HEK293 (cell line): ENCODE measurements at regions not wholly inside any gene's neighbourhood (a gene's known extent, or its start where the extent isn't known, plus 50 kb on each side); places are given as distances from the start of the nearest gene placed in this dataset.

ENCODE experiments used
- CTCF ChIA-PET: fragments of 350-600 bp; formaldehyde crosslinking; extraction: SDS; loops from one replicate; lab custom pipeline; 2021; ENCODE audit warnings: antibody characterized with exemption; lab: Yijun Ruan, JAX
- POLR2A ChIA-PET: fragments of 300-600 bp; formaldehyde crosslinking; extraction: SDS; loops from one replicate; lab custom pipeline; 2020; ENCODE audit warnings: antibody characterized with exemption, inconsistent platforms; lab: Yijun Ruan, JAX
- H3K27ac ChIP-seq: fragments of 200-500 bp; sonication (Bioruptor generic); 2 replicates; pipeline ENCODE4 v1.5.1; 2014; ENCODE audit warnings: low read depth, low read length, control low read depth, inconsistent platforms; ENCODE audit errors: extremely low read depth
- H3K36me3 ChIP-seq, 2 experiments: fragments of 200-500 bp in 1 of 2; sonication (Bioruptor generic) in 1 of 2; 1 replicate in 1 of 2; 2 replicates in 1 of 2; pipeline ENCODE4 v1.5.1; 2014 to 2017; ENCODE audit warnings: inconsistent platforms in 2 of 2, low read length in 2 of 2; ENCODE audit not compliant: control insufficient read depth in 2 of 2, insufficient read depth in 1 of 2
- H3K4me1 ChIP-seq: fragments of 200-500 bp; sonication (Bioruptor generic); 2 replicates; pipeline ENCODE4 v1.5.1; 2014; ENCODE audit warnings: mild to moderate bottlenecking, low read length, inconsistent platforms; ENCODE audit not compliant: control insufficient read depth, insufficient read depth
- H3K4me3 ChIP-seq: 2 replicates; pipeline ENCODE4 v1.5.1; 2011; ENCODE audit warnings: low read depth, mild to moderate bottlenecking, control low read depth, low read length, moderate library complexity
- H3K9me3 ChIP-seq: fragments of 200-500 bp; sonication (Bioruptor generic); 2 replicates; pipeline ENCODE4 v1.5.1; 2014; ENCODE audit warnings: low read depth, low read length, inconsistent platforms; ENCODE audit not compliant: control insufficient read depth, insufficient read depth
- GLIS1 ChIP-seq: fragments of 450-650 bp; formaldehyde crosslinking; IDR thresholded peaks from 2 replicates; pipeline ENCODE4 v1.5.1; 2016; ENCODE audit warnings: missing biosample characterization, missing genetic modification characterization
- OVOL3 ChIP-seq: fragments of 450-650 bp; formaldehyde crosslinking; IDR thresholded peaks from 2 replicates; pipeline ENCODE4 v1.5.1; 2016; ENCODE audit warnings: missing biosample characterization, missing genetic modification characterization
- PRDM1 ChIP-seq: fragments of 450-650 bp; formaldehyde crosslinking; IDR thresholded peaks from 2 replicates; pipeline ENCODE4; 2016; ENCODE audit warnings: missing biosample characterization, missing genetic modification characterization
- PRDM10 ChIP-seq: fragments of 450-650 bp; formaldehyde crosslinking; IDR thresholded peaks from 2 replicates; pipeline ENCODE4 v1.5.1; 2016; ENCODE audit warnings: missing biosample characterization, missing genetic modification characterization
- SP7 ChIP-seq: fragments of 450-650 bp; formaldehyde crosslinking; IDR thresholded peaks from 2 replicates; pipeline ENCODE4 v1.5.1; 2016; ENCODE audit warnings: missing biosample characterization, missing genetic modification characterization
- ZBTB48 ChIP-seq: fragments of 450-650 bp; formaldehyde crosslinking; IDR thresholded peaks from 2 replicates; pipeline ENCODE4 v1.5.1; 2016; ENCODE audit warnings: missing biosample characterization, missing genetic modification characterization
- ZNF132 ChIP-seq: fragments of 450-650 bp; formaldehyde crosslinking; IDR thresholded peaks from 2 replicates; pipeline ENCODE4 v1.5.1; 2017; ENCODE audit warnings: missing biosample characterization, missing genetic modification characterization, borderline replicate concordance
- ZNF133 ChIP-seq: fragments of 450-650 bp; formaldehyde crosslinking; IDR thresholded peaks from 2 replicates; pipeline ENCODE4 v1.5.1; 2016; ENCODE audit warnings: missing biosample characterization, missing genetic modification characterization
- ZNF146 ChIP-seq: fragments of 450-650 bp; formaldehyde crosslinking; IDR thresholded peaks from 2 replicates; pipeline ENCODE4 v1.5.1; 2016; ENCODE audit warnings: missing biosample characterization, missing genetic modification characterization
- ZNF175 ChIP-seq: fragments of 450-650 bp; formaldehyde crosslinking; IDR thresholded peaks from 2 replicates; pipeline ENCODE4 v1.5.1; 2016; ENCODE audit warnings: missing biosample characterization, missing genetic modification characterization
- ZNF239 ChIP-seq: fragments of 450-650 bp; formaldehyde crosslinking; IDR thresholded peaks from 2 replicates; pipeline ENCODE4 v1.5.1; 2016; ENCODE audit warnings: missing biosample characterization, missing genetic modification characterization
- ZNF248 ChIP-seq: fragments of 450-650 bp; formaldehyde crosslinking; IDR thresholded peaks from 2 replicates; pipeline ENCODE4 v1.5.1; 2017; ENCODE audit warnings: missing biosample characterization, missing genetic modification characterization
- ZNF311 ChIP-seq: fragments of 450-650 bp; formaldehyde crosslinking; IDR thresholded peaks from 2 replicates; pipeline ENCODE4 v1.5.1; 2017; ENCODE audit warnings: missing biosample characterization, missing genetic modification characterization, borderline replicate concordance
- ZNF324 ChIP-seq: fragments of 450-650 bp; formaldehyde crosslinking; IDR thresholded peaks from 2 replicates; pipeline ENCODE4 v1.5.1; 2016; ENCODE audit warnings: missing biosample characterization, missing genetic modification characterization
- ZNF416 ChIP-seq: fragments of 450-650 bp; formaldehyde crosslinking; IDR thresholded peaks from 2 replicates; pipeline ENCODE4 v1.5.1; 2016; ENCODE audit warnings: missing biosample characterization, missing genetic modification characterization
- ZNF426 ChIP-seq: fragments of 450-650 bp; formaldehyde crosslinking; IDR thresholded peaks from 2 replicates; pipeline ENCODE4 v1.5.1; 2017; ENCODE audit warnings: missing biosample characterization, missing genetic modification characterization, mild to moderate bottlenecking, inconsistent platforms, moderate library complexity
- ZNF518A ChIP-seq: fragments of 450-650 bp; formaldehyde crosslinking; conservative IDR thresholded peaks from 2 replicates; pipeline ENCODE4 v1.5.1; 2016; ENCODE audit warnings: low read depth, missing biosample characterization, missing genetic modification characterization
- ZNF521 ChIP-seq: fragments of 450-650 bp; formaldehyde crosslinking; IDR thresholded peaks from 2 replicates; pipeline ENCODE4 v1.5.1; 2017; ENCODE audit warnings: missing biosample characterization, mild to moderate bottlenecking, missing genetic modification characterization
- ZNF585B ChIP-seq: fragments of 450-650 bp; formaldehyde crosslinking; IDR thresholded peaks from 2 replicates; pipeline ENCODE4 v1.5.1; 2016; ENCODE audit warnings: missing biosample characterization, missing genetic modification characterization
- ZNF624 ChIP-seq: fragments of 450-650 bp; formaldehyde crosslinking; IDR thresholded peaks from 2 replicates; pipeline ENCODE4 v1.5.1; 2017; ENCODE audit warnings: missing biosample characterization, missing genetic modification characterization
- ZNF639 ChIP-seq: fragments of 450-650 bp; formaldehyde crosslinking; IDR thresholded peaks from 2 replicates; pipeline ENCODE4 v1.5.1; 2016; ENCODE audit warnings: missing biosample characterization, missing genetic modification characterization
- ZNF658 ChIP-seq: fragments of 450-650 bp; formaldehyde crosslinking; IDR thresholded peaks from 2 replicates; pipeline ENCODE4; 2016; ENCODE audit warnings: missing biosample characterization, missing genetic modification characterization
- ZNF707 ChIP-seq: fragments of 450-650 bp; formaldehyde crosslinking; IDR thresholded peaks from 2 replicates; pipeline ENCODE4 v1.5.1; 2016; ENCODE audit warnings: missing biosample characterization, missing genetic modification characterization
- ZNF76 ChIP-seq: fragments of 450-650 bp; formaldehyde crosslinking; IDR thresholded peaks from 2 replicates; pipeline ENCODE4; 2016; ENCODE audit warnings: low read depth, missing biosample characterization, missing genetic modification characterization, borderline replicate concordance
- ZSCAN30 ChIP-seq: fragments of 450-650 bp; IDR thresholded peaks from 2 replicates; pipeline ENCODE4 v1.5.1; 2018; ENCODE audit warnings: missing biosample characterization, mild to moderate bottlenecking, missing genetic modification characterization, moderate library complexity

- H3K9me3 ChIP-seq = no peaks in the 10 kb centered on the region
- no peak overlapping the region for H3K27ac ChIP-seq
- TF ChIP-seq ZNF175 (tag by site-specific recombination) (no peak), ZNF248 (tag by site-specific recombination) (no peak), ZNF707 (tag by site-specific recombination) (no peak), ZNF324 (tag by site-specific recombination) (no peak), PRDM1 (tag by site-specific recombination) (no peak), ZNF518A (tag by site-specific recombination) (no peak), GLIS1 (tag by site-specific recombination) (no peak), ZNF521 (no peak), ZNF311 (tag by site-specific recombination) (no peak), ZNF132 (tag by site-specific recombination) (no peak), SP7 (tag by site-specific recombination) (no peak), PRDM10 (tag by site-specific recombination) (no peak), ZNF146 (no peak), ZBTB48 (tag by site-specific recombination) (no peak)
- H3K36me3 ChIP-seq = no peaks in the 10 kb centered on the region
- ChIA-PET CTCF (no interaction called here), POLR2A (no interaction called here)
- no peaks in the 10 kb centered on the region for H3K4me1 ChIP-seq
- no peak overlapping the region for H3K4me3 ChIP-seq
Measured at GRCh38 chr1:104406728-104407127, 657.0 kb downstream of the AMY1C start.

GRCh38 chr1:104408268-104408667 lies 658.6 kb downstream of the AMY1C start:
- no peak overlapping the region for H3K27ac ChIP-seq
- no peaks in the 10 kb centered on the region for H3K9me3 ChIP-seq
- ChIA-PET POLR2A (no interaction called here), CTCF (no interaction called here)
- H3K36me3 ChIP-seq = no peaks in the 10 kb centered on the region
- H3K4me3 ChIP-seq = no peak overlapping the region
- H3K4me1 ChIP-seq = no peaks in the 10 kb centered on the region
- TF ChIP-seq ZNF133 (tag by site-specific recombination) (no peak), ZNF426 (tag by site-specific recombination) (no peak), OVOL3 (tag by site-specific recombination) (no peak), ZNF585B (tag by site-specific recombination) (no peak), ZNF639 (tag by site-specific recombination) (no peak), ZNF624 (no peak), ZNF239 (tag by site-specific recombination) (no peak), ZSCAN30 (tag by site-specific recombination) (no peak), ZNF416 (tag by site-specific recombination) (no peak), ZNF658 (no peak), ZNF76 (tag by site-specific recombination) (no peak)
